Transverse colon (tissue), 4 donors: ENCODE measurements at regions not wholly inside any gene's neighbourhood (a gene's known extent, or its start where the extent isn't known, plus 50 kb on each side); places are given as distances from the start of the nearest gene placed in this dataset.

Experiments used
- POLR2AphosphoS5 ChIP-seq, 3 donors: sonication (generic); formaldehyde crosslinking; IDR thresholded peaks; one replicate each; pipeline ENCODE4 v1.6.1; 2016; ENCODE audit warnings: antibody characterized with exemption in 3 of 3
- TF ChIP-seq, protein P1 (sequence below), 5 experiments: fragments of 200-600 bp in 3 of 5; fragments of 450-650 bp in 2 of 5; sonication (generic) in 3 of 5; IDR thresholded peaks; 1 replicate in 2 of 5; 2 replicates in 3 of 5; pipeline ENCODE4 v1.5.1; 2016 to 2017; ENCODE audit warnings: antibody characterized with exemption in 5 of 5, inconsistent platforms in 3 of 5, mild to moderate bottlenecking in 2 of 5, moderate library complexity in 1 of 5

DNA sequence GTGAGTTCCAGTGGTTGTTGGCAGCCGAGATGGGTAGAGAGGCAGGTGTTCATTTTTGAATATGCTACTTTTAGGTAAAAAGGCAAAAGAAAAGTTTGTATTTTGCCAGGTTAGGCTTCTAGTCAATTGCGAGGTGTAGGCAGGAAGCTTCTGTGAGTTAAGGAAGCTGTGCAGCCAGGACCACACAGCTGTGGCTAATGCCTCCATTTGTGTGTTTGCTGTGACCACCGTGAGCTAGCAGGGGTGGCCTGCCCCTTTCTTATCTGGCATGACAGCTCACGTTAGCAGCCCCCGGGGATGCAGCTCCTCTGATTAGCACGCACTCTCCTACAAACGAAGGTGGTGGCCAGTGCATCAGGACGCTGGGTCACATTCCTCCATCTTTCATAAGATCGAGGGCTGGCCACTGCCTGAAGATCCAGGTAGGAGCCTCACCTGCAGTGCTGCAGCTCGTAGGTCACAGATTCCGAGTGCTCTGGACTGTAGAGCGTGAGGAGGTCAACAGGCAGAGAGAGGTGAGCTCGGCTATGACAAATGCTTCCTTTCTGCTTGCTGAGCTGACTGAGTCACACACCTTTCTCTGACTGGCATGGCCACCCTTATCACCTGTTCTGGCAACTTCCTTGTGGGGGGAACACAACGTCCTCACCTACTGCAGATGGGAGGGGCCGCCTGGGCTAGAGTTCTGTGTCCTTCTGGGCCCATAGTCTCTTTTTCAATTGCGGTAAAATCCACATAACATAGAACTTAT lies 244.4 kb downstream of the HS3ST3B1 start:
- TF ChIP-seq, protein P1, sequence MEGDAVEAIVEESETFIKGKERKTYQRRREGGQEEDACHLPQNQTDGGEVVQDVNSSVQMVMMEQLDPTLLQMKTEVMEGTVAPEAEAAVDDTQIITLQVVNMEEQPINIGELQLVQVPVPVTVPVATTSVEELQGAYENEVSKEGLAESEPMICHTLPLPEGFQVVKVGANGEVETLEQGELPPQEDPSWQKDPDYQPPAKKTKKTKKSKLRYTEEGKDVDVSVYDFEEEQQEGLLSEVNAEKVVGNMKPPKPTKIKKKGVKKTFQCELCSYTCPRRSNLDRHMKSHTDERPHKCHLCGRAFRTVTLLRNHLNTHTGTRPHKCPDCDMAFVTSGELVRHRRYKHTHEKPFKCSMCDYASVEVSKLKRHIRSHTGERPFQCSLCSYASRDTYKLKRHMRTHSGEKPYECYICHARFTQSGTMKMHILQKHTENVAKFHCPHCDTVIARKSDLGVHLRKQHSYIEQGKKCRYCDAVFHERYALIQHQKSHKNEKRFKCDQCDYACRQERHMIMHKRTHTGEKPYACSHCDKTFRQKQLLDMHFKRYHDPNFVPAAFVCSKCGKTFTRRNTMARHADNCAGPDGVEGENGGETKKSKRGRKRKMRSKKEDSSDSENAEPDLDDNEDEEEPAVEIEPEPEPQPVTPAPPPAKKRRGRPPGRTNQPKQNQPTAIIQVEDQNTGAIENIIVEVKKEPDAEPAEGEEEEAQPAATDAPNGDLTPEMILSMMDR (IDR thresholded peaks at IDR 0.05), result no peak
- no peak for TF ChIP-seq POLR2AphosphoS5 (IDR thresholded peaks at IDR 0.05)
